ENCODE measurements at regions not wholly inside any gene's neighbourhood (a gene's known extent, or its start where the extent isn't known, plus 50 kb on each side); places are given as distances from the start of the nearest gene placed in this dataset.

GRCh38 chr13:74442751-74443150 lies 308.5 kb upstream of the KLF12 start:
- Mint-ChIP-seq H3K27ac (no peak overlapping the region), H3K4me3 (no peak overlapping the region), H3K4me1 (peaks cover 16% of the 10 kb centered on the region), H3K36me3 (no peaks in the 10 kb centered on the region), H3K27me3 (ENCODE audit: low read depth) (peaks cover 10% of the 10 kb centered on the region), H3K9me3 (peaks cover 5% of the 10 kb centered on the region)
- no peak for DNase-seq (ENCODE audit: low spot score in 2 of 2, unreplicated experiment in 2 of 2)
- no peak for TF ChIP-seq CTCF (IDR thresholded peaks at IDR 0.05; ENCODE audit: unreplicated experiment)

GRCh38 chr13:74438901-74439300 lies 304.7 kb upstream of the KLF12 start:
- no peak overlapping the region for H3K4me3 Mint-ChIP-seq
- H3K27me3 Mint-ChIP-seq (ENCODE audit: low read depth), result peaks cover 17% of the 10 kb centered on the region
- H3K9me3 Mint-ChIP-seq, result peaks cover 5% of the 10 kb centered on the region
- peaks cover 9% of the 10 kb centered on the region for H3K4me1 Mint-ChIP-seq
- DNase-seq (ENCODE audit: low spot score in 2 of 2, unreplicated experiment in 2 of 2), result no peak
- H3K36me3 Mint-ChIP-seq, result no peaks in the 10 kb centered on the region
- H3K27ac Mint-ChIP-seq, result no peak overlapping the region
- TF ChIP-seq CTCF (IDR thresholded peaks at IDR 0.05; ENCODE audit: unreplicated experiment), result no peak

- H3K4me3 Mint-ChIP-seq, result no peak overlapping the region
- no peaks in the 10 kb centered on the region for H3K9me3 Mint-ChIP-seq
- H3K27ac Mint-ChIP-seq, result no peak overlapping the region
- no peaks in the 10 kb centered on the region for H3K4me1 Mint-ChIP-seq
- no peak for DNase-seq (ENCODE audit: low spot score in 2 of 2, unreplicated experiment in 2 of 2)
- no peaks in the 10 kb centered on the region for H3K36me3 Mint-ChIP-seq
- peaks cover 17% of the 10 kb centered on the region for H3K27me3 Mint-ChIP-seq (ENCODE audit: low read depth)
- TF ChIP-seq CTCF (IDR thresholded peaks at IDR 0.05; ENCODE audit: unreplicated experiment), result no peak
Observed at GRCh38 chr13:74434782-74435181, 300.6 kb upstream of the KLF12 start.

- Mint-ChIP-seq H3K27me3 (ENCODE audit: low read depth) (peaks cover under 1% of the 10 kb centered on the region), H3K27ac (no peak overlapping the region), H3K9me3 (no peaks in the 10 kb centered on the region), H3K4me3 (no peak overlapping the region), H3K4me1 (peaks cover 9% of the 10 kb centered on the region), H3K36me3 (no peaks in the 10 kb centered on the region)
- no peak for DNase-seq (ENCODE audit: low spot score in 2 of 2, unreplicated experiment in 2 of 2)
- TF ChIP-seq CTCF (IDR thresholded peaks at IDR 0.05; ENCODE audit: unreplicated experiment), result no peak
Observed at GRCh38 chr13:74424455-74424854, 290.3 kb upstream of the KLF12 start.

- no peaks in the 10 kb centered on the region for H3K36me3 Mint-ChIP-seq
- TF ChIP-seq CTCF (IDR thresholded peaks at IDR 0.05; ENCODE audit: unreplicated experiment), result no peak
- H3K4me1 Mint-ChIP-seq, result peaks cover 9% of the 10 kb centered on the region
- no peak overlapping the region for H3K4me3 Mint-ChIP-seq
- H3K27me3 Mint-ChIP-seq (ENCODE audit: low read depth), result peaks cover 3% of the 10 kb centered on the region
- no peaks in the 10 kb centered on the region for H3K9me3 Mint-ChIP-seq
- no peak overlapping the region for H3K27ac Mint-ChIP-seq
- DNase-seq (ENCODE audit: low spot score in 2 of 2, unreplicated experiment in 2 of 2), result no peak
Observed at GRCh38 chr13:74423434-74423833, 289.2 kb upstream of the KLF12 start.

GRCh38 chr13:74414458-74414857 lies 280.3 kb upstream of the KLF12 start:
- no peak overlapping the region for H3K4me3 Mint-ChIP-seq
- peaks cover 9% of the 10 kb centered on the region for H3K9me3 Mint-ChIP-seq
- no peak overlapping the region for H3K27ac Mint-ChIP-seq
- TF ChIP-seq CTCF (IDR thresholded peaks at IDR 0.05; ENCODE audit: unreplicated experiment), result no peak
- H3K27me3 Mint-ChIP-seq (ENCODE audit: low read depth), result peaks cover 3% of the 10 kb centered on the region
- H3K36me3 Mint-ChIP-seq, result no peaks in the 10 kb centered on the region
- no peaks in the 10 kb centered on the region for H3K4me1 Mint-ChIP-seq
- DNase-seq (ENCODE audit: low spot score in 2 of 2, unreplicated experiment in 2 of 2), result no peak
